MM.1S (cell line): ENCODE measurements at regions not wholly inside any gene's neighbourhood (a gene's known extent, or its start where the extent isn't known, plus 50 kb on each side); places are given as distances from the start of the nearest gene placed in this dataset.

Source experiments
- DNase-seq: peaks from one replicate; pipeline ENCODE4 v3.0.0-alpha.2; 2015
- H2AFZ ChIP-seq: fragments of 300-600 bp; sonication (generic); 2 replicates; pipeline ENCODE4 v1.6.0; 2016; ENCODE audit warnings: antibody characterized with exemption, low read length
- H3F3A ChIP-seq: fragments of 300-600 bp; sonication (generic); 2 replicates; pipeline ENCODE4 v1.6.1; 2016; ENCODE audit warnings: mild to moderate bottlenecking, antibody characterized with exemption, low read length, moderate library complexity, mixed read lengths; ENCODE audit not compliant: insufficient read depth
- H3K27ac ChIP-seq: fragments of 300-600 bp; sonication (generic); 2 replicates; pipeline ENCODE4 v1.5.1; 2016; ENCODE audit warnings: mild to moderate bottlenecking, low read length
- H3K27me3 ChIP-seq: fragments of 300-600 bp; sonication (generic); replicated peaks from 2 replicates; pipeline ENCODE4 v1.6.0; 2016; ENCODE audit warnings: low read length; ENCODE audit not compliant: insufficient read depth
- H3K36me3 ChIP-seq: fragments of 300-600 bp; sonication (generic); replicated peaks from 2 replicates; pipeline ENCODE4 v1.6.1; 2016; ENCODE audit warnings: mild to moderate bottlenecking, low read length, mixed read lengths; ENCODE audit not compliant: insufficient read depth
- H3K4me1 ChIP-seq: fragments of 300-600 bp; sonication (generic); 2 replicates; pipeline ENCODE4 v1.6.1; 2016; ENCODE audit warnings: low read length, mixed read lengths
- H3K4me2 ChIP-seq: fragments of 300-600 bp; sonication (generic); 2 replicates; pipeline ENCODE4 v1.6.0; 2016; ENCODE audit warnings: low read depth, low read length
- H3K4me3 ChIP-seq: fragments of 300-600 bp; sonication (generic); 2 replicates; pipeline ENCODE4 v1.5.1; 2016; ENCODE audit warnings: low read length, mixed read lengths
- H3K79me2 ChIP-seq: fragments of 300-600 bp; sonication (generic); 2 replicates; pipeline ENCODE4 v1.6.1; 2016; ENCODE audit warnings: mixed run types, low read length, mixed read lengths
- H3K9ac ChIP-seq: fragments of 300-600 bp; sonication (generic); 2 replicates; pipeline ENCODE4 v1.6.1; 2016; ENCODE audit warnings: low read length, mixed read lengths
- H3K9me2 ChIP-seq: fragments of 300-600 bp; sonication (generic); replicated peaks from 2 replicates; pipeline ENCODE4 v1.6.1; 2016; ENCODE audit warnings: mild to moderate bottlenecking, low read length, mixed read lengths; ENCODE audit not compliant: insufficient read depth
- H3K9me3 ChIP-seq: fragments of 300-600 bp; sonication (generic); replicated peaks from 2 replicates; pipeline ENCODE4 v1.6.1; 2016; ENCODE audit warnings: mild to moderate bottlenecking, low read length, mixed read lengths; ENCODE audit not compliant: insufficient read depth
- H4K20me1 ChIP-seq: fragments of 300-600 bp; sonication (generic); 2 replicates; pipeline ENCODE4 v1.6.1; 2016; ENCODE audit warnings: mild to moderate bottlenecking, low read length, moderate library complexity, mixed read lengths; ENCODE audit not compliant: insufficient read depth
- CTCF ChIP-seq: fragments of 300-600 bp; sonication (generic); IDR thresholded peaks from 2 replicates; pipeline ENCODE4 v1.5.1; 2016; ENCODE audit warnings: antibody characterized with exemption, low read length, mixed read lengths
- EZH2 ChIP-seq: fragments of 300-600 bp; sonication (generic); optimal IDR thresholded peaks from 2 replicates; pipeline ENCODE3; 2017; ENCODE audit warnings: low read depth, mild to moderate bottlenecking, antibody characterized with exemption, low read length, mixed read lengths
- EZH2phosphoT487 ChIP-seq: fragments of 300-600 bp; sonication (generic); IDR thresholded peaks from 2 replicates; pipeline ENCODE4 v1.6.1; 2018; ENCODE audit warnings: antibody characterized with exemption, low read length

DNA sequence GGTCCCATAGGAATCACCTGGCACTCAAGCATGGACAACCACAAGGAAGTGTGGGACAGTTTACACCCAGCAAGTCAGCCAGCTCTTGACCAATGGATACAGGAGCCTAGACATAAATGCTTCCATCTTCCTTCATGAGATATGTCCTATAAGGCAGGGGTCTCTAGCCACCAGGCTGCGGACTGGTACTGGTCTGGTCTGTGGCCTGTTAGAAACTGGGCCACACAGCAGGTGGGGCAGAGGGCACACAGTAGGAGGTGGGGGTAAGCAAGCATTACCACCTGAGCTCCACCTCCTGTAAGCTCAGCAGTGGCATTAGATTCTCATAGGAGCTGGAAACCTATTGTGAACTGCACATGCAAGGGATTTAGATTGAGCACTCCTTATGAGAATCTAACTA is 437.1 kb downstream of the CD109 start:
- Histone ChIP-seq H3K9me2 (no peaks in the 10 kb centered on the region), H3F3A (no peaks in the 10 kb centered on the region), H3K4me1 (no peaks in the 10 kb centered on the region), H3K27ac (no peak overlapping the region), H3K9me3 (no peaks in the 10 kb centered on the region), H2AFZ (no peak overlapping the region), H3K36me3 (no peaks in the 10 kb centered on the region), H3K4me3 (no peak overlapping the region), H3K79me2 (no peaks in the 10 kb centered on the region), H4K20me1 (no peaks in the 10 kb centered on the region), H3K4me2 (no peak overlapping the region), H3K9ac (no peak overlapping the region), H3K27me3 (no peaks in the 10 kb centered on the region)
- TF ChIP-seq EZH2phosphoT487, result no peak
- TF ChIP-seq EZH2, result no peak
- no peak for TF ChIP-seq CTCF
- no peak for DNase-seq

DNA sequence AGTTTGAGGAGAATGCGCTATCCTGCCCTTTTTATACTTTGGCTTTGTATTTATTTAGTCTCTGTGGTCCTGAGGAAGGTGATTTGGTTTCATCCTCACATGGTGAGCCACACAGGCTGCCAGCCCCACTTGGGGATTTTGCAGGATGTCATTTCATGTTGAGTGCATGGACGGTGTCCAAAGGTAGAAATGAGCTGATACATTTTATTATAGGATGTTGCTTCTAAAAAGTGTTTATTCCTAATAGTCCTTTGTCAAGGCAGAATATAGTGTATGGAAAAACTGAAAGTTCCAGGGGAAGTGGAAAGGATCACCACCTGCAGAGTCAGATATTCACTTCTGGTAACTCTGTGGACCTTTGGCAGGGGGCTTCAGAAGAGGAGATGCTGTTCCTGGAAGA is 434.6 kb downstream of the CD109 start:
- DNase-seq, result no peak
- Histone ChIP-seq H3K9ac (no peak overlapping the region), H3F3A (no peaks in the 10 kb centered on the region), H3K4me1 (no peaks in the 10 kb centered on the region), H3K36me3 (no peaks in the 10 kb centered on the region), H3K27me3 (no peaks in the 10 kb centered on the region), H3K79me2 (no peaks in the 10 kb centered on the region), H4K20me1 (no peaks in the 10 kb centered on the region), H2AFZ (no peak overlapping the region), H3K27ac (no peak overlapping the region), H3K9me2 (no peaks in the 10 kb centered on the region), H3K4me2 (no peak overlapping the region), H3K9me3 (no peaks in the 10 kb centered on the region), H3K4me3 (no peak overlapping the region)
- TF ChIP-seq EZH2, result no peak
- no peak for TF ChIP-seq CTCF
- TF ChIP-seq EZH2phosphoT487, result no peak

- Histone ChIP-seq H3K9me2 (no peaks in the 10 kb centered on the region), H3K79me2 (no peaks in the 10 kb centered on the region), H3K4me3 (no peak overlapping the region), H3K4me1 (no peaks in the 10 kb centered on the region), H3K9ac (no peak overlapping the region), H3K9me3 (no peaks in the 10 kb centered on the region), H3K27ac (no peak overlapping the region), H3K36me3 (no peaks in the 10 kb centered on the region), H4K20me1 (no peaks in the 10 kb centered on the region), H3K4me2 (no peak overlapping the region), H3K27me3 (no peaks in the 10 kb centered on the region), H2AFZ (no peak overlapping the region), H3F3A (no peaks in the 10 kb centered on the region)
- no peak for TF ChIP-seq EZH2
- TF ChIP-seq EZH2phosphoT487, result no peak
- TF ChIP-seq CTCF, result no peak
- no peak for DNase-seq
Observed at GRCh38 chr6:74128536-74128935, 432.5 kb downstream of the CD109 start.

- peaks cover 9% of the 10 kb centered on the region for H3K4me1 ChIP-seq
- no peak overlapping the region for H3K9ac ChIP-seq
- H2AFZ ChIP-seq, result no peak overlapping the region
- TF ChIP-seq CTCF, result no peak
- no peak for TF ChIP-seq EZH2phosphoT487
- TF ChIP-seq EZH2, result no peak
- no peaks in the 10 kb centered on the region for H3K9me2 ChIP-seq
- H3K4me2 ChIP-seq, result no peak overlapping the region
- no peaks in the 10 kb centered on the region for H3K9me3 ChIP-seq
- H3K27me3 ChIP-seq, result no peaks in the 10 kb centered on the region
- H4K20me1 ChIP-seq, result no peaks in the 10 kb centered on the region
- no peak overlapping the region for H3K27ac ChIP-seq
- H3F3A ChIP-seq, result no peaks in the 10 kb centered on the region
- H3K36me3 ChIP-seq, result no peaks in the 10 kb centered on the region
- no peak for DNase-seq
- no peaks in the 10 kb centered on the region for H3K79me2 ChIP-seq
- no peak overlapping the region for H3K4me3 ChIP-seq
Observed at GRCh38 chr6:74117113-74117512, 421.1 kb downstream of the CD109 start.
